Activated gamma-delta T cell treated with anti-CD3 and anti-CD28 coated beads, Interleukin-2, amount 50 U/mL, for 16 hours (primary cell): ENCODE measurements at regions not wholly inside any gene's neighbourhood (a gene's known extent, or its start where the extent isn't known, plus 50 kb on each side); places are given as distances from the start of the nearest gene placed in this dataset.

ENCODE experiments used
- DNase-seq: peaks from one replicate; pipeline ENCODE4 v3.0.0-alpha.2; 2020; ENCODE audit warnings: low read depth

DNA sequence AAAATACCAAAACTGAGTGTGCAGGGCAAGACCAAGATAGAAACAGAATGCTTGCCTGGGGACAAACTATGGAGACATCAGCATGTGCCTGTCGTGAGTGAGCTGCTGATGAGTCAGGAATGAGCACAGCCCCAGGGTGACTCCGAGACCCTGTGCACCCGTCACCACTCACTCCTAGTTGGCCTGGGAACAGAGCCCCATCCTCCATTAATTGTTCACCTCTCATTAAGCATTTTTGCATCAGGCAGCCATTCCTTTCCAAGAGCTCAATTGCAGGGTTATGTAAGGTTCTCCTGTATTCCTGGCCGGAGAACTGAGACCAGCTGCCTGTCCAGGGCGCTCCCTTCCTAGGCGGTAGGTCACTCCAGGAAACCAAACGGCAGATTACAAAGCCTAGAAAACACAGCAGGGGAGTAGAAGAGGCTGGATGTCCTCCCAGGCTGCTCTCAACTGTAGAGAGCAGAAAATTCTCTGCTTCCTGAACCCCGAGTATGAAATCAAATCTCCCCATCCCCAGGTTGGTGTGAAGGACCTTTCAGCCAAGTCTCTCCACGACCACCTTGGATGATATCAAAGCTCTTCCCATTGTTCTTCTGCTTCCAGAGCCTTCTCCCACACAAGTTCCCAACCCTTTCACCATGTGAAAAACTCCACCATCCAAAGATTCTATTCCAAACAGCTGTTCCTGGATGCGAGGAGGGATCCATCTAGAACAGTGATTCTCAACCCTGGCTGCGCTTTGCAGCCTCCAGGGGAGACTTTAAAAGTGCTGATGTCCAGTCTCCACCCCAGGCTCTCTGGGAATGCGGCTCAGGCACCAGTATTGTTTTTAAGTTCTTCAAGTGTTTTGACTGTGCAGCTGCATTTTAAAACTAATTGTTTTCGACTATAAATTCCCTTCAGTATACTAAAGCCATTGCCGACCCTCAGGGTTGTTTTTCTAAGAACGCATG lies 532.6 kb upstream of the JARID2 start:
- no peak for DNase-seq

GRCh38 chr6:14713966-14714631 lies 531.8 kb upstream of the JARID2 start:
- no peak for DNase-seq

- no peak for DNase-seq
Measured at GRCh38 chr6:14715076-14715475, 530.8 kb upstream of the JARID2 start.

DNA sequence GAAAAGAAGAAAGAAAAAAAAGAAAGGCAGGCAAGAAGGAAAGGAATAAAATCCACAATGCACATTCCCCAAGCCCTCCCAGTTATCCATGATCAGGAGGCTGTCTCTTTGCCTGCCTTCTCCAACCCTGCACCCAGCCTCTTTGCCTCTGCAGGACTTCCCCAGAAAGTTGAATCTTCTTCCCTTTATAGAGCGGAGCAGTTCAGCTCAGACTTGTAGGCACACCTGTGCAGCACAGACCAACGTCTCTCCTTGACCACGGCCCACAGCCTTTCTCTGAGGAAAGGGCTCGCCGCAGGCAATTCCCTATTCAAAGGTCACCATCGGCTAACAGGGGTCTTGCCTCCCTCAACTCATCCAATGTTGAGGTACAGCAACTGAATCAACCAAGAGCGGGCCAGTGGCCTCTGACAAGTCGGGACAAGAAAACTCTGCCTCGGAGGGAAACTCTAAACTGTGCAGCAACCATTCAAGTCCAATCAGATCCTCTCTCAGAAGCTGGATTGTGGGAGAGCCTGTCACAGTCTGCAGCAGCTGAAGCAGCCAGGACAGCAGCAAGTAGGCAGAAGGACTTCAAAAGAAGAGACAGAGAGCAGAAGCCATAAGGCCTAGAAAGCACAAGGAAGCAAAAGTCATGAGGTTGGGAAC lies 529.2 kb upstream of the JARID2 start:
- DNase-seq: no peak

DNA sequence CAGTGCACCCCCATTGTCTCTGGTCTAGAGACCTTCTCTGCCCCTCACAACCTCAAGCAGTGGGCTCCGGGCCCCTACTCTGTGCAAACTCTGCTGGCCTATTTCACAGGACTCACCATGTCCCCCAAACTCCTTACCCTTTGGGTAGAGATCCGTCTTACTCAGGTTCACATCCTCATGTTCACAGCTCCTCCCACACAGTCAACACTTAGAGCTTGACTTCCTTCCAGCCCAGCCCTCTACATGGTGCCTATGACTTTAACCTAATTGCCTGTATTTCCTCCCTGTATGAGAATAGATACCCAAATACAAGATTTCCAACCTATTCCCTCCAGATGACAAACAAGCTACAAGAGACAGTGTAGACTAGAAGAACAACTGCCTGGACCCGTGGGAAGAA lies 528.6 kb upstream of the JARID2 start:
- DNase-seq: no peak

GRCh38 chr6:14718861-14719260 lies 527.0 kb upstream of the JARID2 start:
- no peak for DNase-seq

GRCh38 chr6:14719270-14719669 lies 526.6 kb upstream of the JARID2 start:
- no peak for DNase-seq

- no peak for DNase-seq
Measured at GRCh38 chr6:14720411-14721102, 525.3 kb upstream of the JARID2 start.

- no peak for DNase-seq
Measured at GRCh38 chr6:14721103-14721758, 524.6 kb upstream of the JARID2 start.

DNA sequence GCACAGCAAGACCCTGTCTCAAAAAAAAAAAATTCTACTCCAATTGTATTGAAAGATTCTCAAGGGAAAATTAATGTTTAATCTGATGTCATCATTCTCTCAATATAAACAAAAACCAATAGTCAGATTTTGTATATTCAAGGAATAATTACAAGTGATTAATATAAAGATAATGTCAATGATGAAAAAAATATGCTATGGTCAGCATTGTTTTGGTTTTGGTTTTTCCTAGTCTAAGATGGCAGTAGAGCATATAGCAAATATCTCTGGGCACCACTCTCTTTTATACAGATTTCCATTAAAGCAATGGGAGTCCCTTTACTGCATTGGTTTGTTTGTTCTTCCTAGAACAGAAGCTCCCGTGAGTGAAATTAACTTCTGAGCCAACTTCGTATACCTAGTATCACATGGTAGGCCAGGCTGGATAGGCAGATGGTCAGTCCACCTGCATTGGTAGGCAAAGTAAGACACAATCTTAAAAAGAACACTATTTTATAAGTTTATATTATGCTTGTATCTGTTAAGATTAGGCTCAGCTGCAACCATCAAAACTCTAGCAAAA lies 523.8 kb upstream of the JARID2 start:
- no peak for DNase-seq

GRCh38 chr6:14722704-14723103 lies 523.2 kb upstream of the JARID2 start:
- DNase-seq: no peak

- no peak for DNase-seq
Measured at GRCh38 chr6:14723535-14724086, 522.3 kb upstream of the JARID2 start.

GRCh38 chr6:14724549-14724948 lies 521.3 kb upstream of the JARID2 start:
- DNase-seq: no peak

GRCh38 chr6:14726816-14727493 lies 518.9 kb upstream of the JARID2 start:
- DNase-seq: no peak

DNA sequence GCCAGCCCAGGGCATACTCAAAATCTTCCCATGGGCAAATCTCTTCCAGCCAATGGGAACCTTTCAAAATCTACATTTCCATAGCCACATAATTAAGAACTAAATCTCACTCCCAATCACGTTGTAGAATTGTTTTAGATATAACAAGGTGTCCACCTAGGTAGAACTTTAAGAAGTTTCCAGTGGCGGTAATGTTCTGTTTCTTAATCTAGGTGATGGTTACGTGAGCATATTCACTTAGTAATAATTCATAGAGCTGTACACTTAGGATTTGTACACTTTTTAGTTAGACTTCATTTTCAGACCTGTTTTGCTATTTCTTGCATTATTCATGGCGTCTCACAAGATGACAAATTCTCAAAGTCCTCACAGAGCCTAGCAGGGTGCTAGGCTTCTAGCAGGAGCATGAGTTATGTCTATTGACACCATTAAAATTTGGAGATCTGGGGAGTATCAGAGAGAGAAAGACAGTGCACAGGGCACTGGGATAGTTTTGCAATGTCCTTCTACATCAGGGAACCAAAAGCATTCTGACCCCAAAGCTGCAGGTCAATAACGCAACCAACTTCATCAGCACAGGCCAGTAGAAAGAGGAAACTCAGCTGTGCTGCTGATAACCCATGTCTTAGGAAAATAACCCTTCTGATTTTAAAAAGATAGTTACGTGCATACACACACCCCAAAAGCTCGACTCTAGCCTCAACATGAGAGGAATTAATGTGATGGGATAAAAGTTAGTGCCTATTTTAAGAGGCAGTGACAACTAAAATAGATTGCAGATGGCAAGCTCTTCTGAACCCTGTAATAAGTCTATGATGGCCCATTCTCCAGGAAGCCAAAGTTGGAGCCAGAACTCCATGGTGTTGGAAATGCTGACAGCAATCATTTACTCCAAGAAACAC lies 518.1 kb upstream of the JARID2 start:
- no peak for DNase-seq

- DNase-seq: no peak
Measured at GRCh38 chr6:14728396-14729024, 517.4 kb upstream of the JARID2 start.

GRCh38 chr6:14729129-14729871 lies 516.6 kb upstream of the JARID2 start:
- no peak for DNase-seq

DNA sequence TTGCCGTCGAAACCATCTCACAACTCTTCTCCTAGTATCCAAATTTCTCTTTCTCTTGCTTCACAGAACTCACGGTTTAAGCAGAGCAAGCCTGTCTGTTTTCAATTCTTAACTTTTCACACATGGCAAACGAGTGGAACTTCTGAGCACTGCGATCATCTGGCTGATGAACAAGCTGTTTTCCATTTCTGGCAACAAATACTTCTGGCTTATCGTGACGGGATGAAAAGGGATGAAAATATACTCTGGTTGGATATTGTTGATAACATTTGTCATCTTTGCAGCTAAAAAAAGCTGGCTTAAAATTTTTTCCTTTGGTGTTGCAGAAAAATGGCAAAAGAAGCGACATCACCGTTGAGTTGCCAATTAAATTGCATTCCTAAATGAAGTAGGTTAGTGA lies 515.2 kb upstream of the JARID2 start:
- no peak for DNase-seq
